ENCODE measurements at regions not wholly inside any gene's neighbourhood (a gene's known extent, or its start where the extent isn't known, plus 50 kb on each side); places are given as distances from the start of the nearest gene placed in this dataset.

- no peaks in the 10 kb centered on the region for H3K27me3 ChIP-seq (replicated peaks; ENCODE audit: insufficient read depth)
- intact Hi-C loops (cut with DNase I), result no loop called here
- no peak for DNase-seq (ENCODE audit: low spot score)
- H3K9me3 ChIP-seq, result no peaks in the 10 kb centered on the region
- TF ChIP-seq, protein P1, sequence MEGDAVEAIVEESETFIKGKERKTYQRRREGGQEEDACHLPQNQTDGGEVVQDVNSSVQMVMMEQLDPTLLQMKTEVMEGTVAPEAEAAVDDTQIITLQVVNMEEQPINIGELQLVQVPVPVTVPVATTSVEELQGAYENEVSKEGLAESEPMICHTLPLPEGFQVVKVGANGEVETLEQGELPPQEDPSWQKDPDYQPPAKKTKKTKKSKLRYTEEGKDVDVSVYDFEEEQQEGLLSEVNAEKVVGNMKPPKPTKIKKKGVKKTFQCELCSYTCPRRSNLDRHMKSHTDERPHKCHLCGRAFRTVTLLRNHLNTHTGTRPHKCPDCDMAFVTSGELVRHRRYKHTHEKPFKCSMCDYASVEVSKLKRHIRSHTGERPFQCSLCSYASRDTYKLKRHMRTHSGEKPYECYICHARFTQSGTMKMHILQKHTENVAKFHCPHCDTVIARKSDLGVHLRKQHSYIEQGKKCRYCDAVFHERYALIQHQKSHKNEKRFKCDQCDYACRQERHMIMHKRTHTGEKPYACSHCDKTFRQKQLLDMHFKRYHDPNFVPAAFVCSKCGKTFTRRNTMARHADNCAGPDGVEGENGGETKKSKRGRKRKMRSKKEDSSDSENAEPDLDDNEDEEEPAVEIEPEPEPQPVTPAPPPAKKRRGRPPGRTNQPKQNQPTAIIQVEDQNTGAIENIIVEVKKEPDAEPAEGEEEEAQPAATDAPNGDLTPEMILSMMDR (IDR thresholded peaks at IDR 0.05), result no peak
- TF ChIP-seq POLR2AphosphoS5 (IDR thresholded peaks at IDR 0.05) (no peak), POLR2A (IDR thresholded peaks at IDR 0.05) (no peak)
- H3K4me1 ChIP-seq (replicated peaks), result no peaks in the 10 kb centered on the region
- H3K4me3 ChIP-seq, result no peak overlapping the region
- no peak overlapping the region for H3K27ac ChIP-seq
- H3K36me3 ChIP-seq, result no peaks in the 10 kb centered on the region
- 61% methylated on average over 4 of the region's 4 CpGs for WGBS
Observed at GRCh38 chr21:15534450-15534886, 195.3 kb upstream of the USP25 start.

DNA sequence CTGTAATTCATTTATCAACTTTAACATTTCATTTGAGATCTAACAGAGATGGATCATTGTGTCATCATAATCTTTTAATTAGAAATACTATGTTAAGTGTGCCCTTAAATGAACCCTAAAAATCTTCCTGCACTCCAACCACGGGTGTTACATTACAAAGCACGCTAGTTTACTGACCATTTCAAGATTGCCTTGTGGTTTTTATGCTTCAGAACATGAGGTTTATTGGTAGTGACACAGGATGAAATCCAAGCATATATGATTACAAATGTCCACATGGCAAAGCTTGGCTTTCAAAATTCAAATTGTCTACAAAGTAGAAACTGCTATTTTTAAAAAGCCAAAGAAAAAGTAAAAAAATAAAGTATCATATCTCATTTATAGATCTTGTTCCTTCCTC is 190.4 kb upstream of the USP25 start:
- H3K27ac ChIP-seq, result no peak overlapping the region
- WGBS, result 18% methylated on average over 2 of the region's 2 CpGs
- no peaks in the 10 kb centered on the region for H3K4me1 ChIP-seq (replicated peaks)
- H3K4me3 ChIP-seq, result no peak overlapping the region
- no peaks in the 10 kb centered on the region for H3K36me3 ChIP-seq
- intact Hi-C loops (cut with DNase I), result no loop called here
- TF ChIP-seq, protein P1 (IDR thresholded peaks at IDR 0.05), result no peak
- TF ChIP-seq POLR2A (IDR thresholded peaks at IDR 0.05) (no peak), POLR2AphosphoS5 (IDR thresholded peaks at IDR 0.05) (no peak)
- H3K9me3 ChIP-seq, result no peaks in the 10 kb centered on the region
- no peaks in the 10 kb centered on the region for H3K27me3 ChIP-seq (replicated peaks; ENCODE audit: insufficient read depth)
- DNase-seq (ENCODE audit: low spot score), result no peak

DNA sequence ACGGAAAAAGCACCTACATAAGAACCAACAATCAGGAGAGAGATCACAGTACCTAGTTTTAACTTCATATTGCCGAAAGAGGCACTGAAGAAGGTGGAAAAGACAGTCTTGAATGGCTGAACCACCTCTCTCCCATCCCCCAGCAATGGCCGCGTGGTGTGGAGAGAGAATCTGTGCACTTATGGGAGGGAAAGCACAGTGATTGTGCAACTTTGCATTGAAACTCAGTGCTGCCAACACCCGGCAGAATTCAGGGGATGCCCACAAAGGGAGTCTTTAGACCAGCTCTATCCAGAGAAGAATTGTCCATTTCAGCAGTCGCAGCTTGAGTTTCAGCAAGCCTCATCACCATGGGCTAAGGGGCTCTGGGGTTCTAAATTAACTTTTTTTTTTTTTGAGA is 186.3 kb upstream of the USP25 start:
- intact Hi-C loops (cut with DNase I), result no loop called here
- DNase-seq (ENCODE audit: low spot score), result no peak
- Histone ChIP-seq H3K4me1 (replicated peaks) (no peaks in the 10 kb centered on the region), H3K27me3 (replicated peaks; ENCODE audit: insufficient read depth) (no peaks in the 10 kb centered on the region), H3K36me3 (no peaks in the 10 kb centered on the region), H3K4me3 (no peak overlapping the region), H3K9me3 (no peaks in the 10 kb centered on the region), H3K27ac (no peak overlapping the region)
- 61% methylated on average over 6 of the region's 6 CpGs for WGBS
- TF ChIP-seq POLR2AphosphoS5 (IDR thresholded peaks at IDR 0.05) (no peak), POLR2A (IDR thresholded peaks at IDR 0.05) (no peak)
- TF ChIP-seq, protein P1 (IDR thresholded peaks at IDR 0.05), result no peak

GRCh38 chr21:15549671-15550070 is 180.1 kb upstream of the USP25 start:
- H3K36me3 ChIP-seq, result no peaks in the 10 kb centered on the region
- no peak overlapping the region for H3K27ac ChIP-seq
- H3K9me3 ChIP-seq, result no peaks in the 10 kb centered on the region
- H3K27me3 ChIP-seq (replicated peaks; ENCODE audit: insufficient read depth), result no peaks in the 10 kb centered on the region
- 36% methylated on average over 3 of the region's 3 CpGs for WGBS
- intact Hi-C loops (cut with DNase I), result no loop called here
- DNase-seq (ENCODE audit: low spot score), result no peak
- TF ChIP-seq POLR2A (IDR thresholded peaks at IDR 0.05) (no peak), POLR2AphosphoS5 (IDR thresholded peaks at IDR 0.05) (no peak)
- no peaks in the 10 kb centered on the region for H3K4me1 ChIP-seq (replicated peaks)
- no peak overlapping the region for H3K4me3 ChIP-seq

DNA sequence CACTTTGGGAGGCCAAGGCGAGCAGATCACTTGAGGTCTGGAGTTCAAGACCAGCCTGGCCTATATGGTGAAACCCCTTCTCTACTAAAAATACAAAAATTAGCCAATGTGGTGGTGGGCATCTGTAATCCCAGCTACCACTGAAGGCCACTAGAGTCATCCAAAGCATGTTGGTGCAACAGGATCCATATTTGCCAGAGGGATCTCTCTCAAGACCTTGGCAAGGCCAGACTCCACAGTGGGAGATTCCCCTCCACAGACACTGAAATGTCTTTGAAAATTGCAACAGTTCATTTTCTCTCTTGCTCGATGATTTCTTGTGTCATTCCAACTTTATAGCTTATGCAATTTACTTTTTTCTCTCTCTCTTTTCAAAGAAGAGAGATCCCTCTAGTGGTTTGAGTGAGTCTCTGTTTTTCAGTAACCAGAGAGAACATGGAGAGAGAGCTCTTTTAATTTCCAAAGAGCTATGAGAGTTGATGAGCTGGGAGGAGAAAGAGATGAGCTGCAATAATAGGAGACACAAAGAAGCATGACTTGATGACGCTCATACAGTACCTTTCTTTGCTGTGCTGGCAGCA is 176.8 kb upstream of the USP25 start:
- Histone ChIP-seq H3K27me3 (replicated peaks; ENCODE audit: insufficient read depth) (no peaks in the 10 kb centered on the region), H3K4me3 (no peak overlapping the region), H3K9me3 (no peaks in the 10 kb centered on the region), H3K27ac (no peak overlapping the region), H3K36me3 (no peaks in the 10 kb centered on the region), H3K4me1 (replicated peaks) (no peaks in the 10 kb centered on the region)
- intact Hi-C loops (cut with DNase I), result no loop called here
- no peak for DNase-seq (ENCODE audit: low spot score)
- 44% methylated on average over 3 of the region's 3 CpGs for WGBS
- TF ChIP-seq POLR2AphosphoS5 (IDR thresholded peaks at IDR 0.05) (no peak), POLR2A (IDR thresholded peaks at IDR 0.05) (no peak)
- TF ChIP-seq, protein P1 (IDR thresholded peaks at IDR 0.05), result no peak

Measured in prostate gland (tissue), 2 donors.